ENCODE measurements at regions not wholly inside any gene's neighbourhood (a gene's known extent, or its start where the extent isn't known, plus 50 kb on each side); places are given as distances from the start of the nearest gene placed in this dataset.

DNA sequence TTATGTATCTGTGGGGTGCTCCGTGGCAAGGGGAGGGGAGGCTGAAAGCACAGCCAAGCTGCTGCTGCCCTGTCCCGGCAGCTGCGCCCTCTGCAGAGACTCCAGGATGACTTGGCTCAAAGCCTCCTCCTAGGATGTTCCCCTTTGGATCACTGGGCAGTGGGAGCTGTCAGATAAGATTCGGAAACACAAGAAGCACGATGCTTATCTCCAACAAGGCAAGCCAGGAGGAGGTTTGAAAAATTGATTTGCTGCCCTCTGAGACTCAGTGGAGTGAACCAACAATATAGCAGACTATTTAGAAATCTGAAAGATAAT lies 776.4 kb downstream of the C6orf118 start:
- TF ChIP-seq EZH2 (IDR thresholded peaks at IDR 0.05), result no peak
- no peak for TF ChIP-seq POLR2AphosphoS5 (IDR thresholded peaks at IDR 0.05; ENCODE audit: borderline replicate concordance, low read depth, low read length)
- no peak for TF ChIP-seq FOXP2 (optimal IDR thresholded peaks at IDR 0.05; ENCODE audit: control extremely low read depth, extremely low read length, insufficient read depth)
